CD4-positive, alpha-beta T cell (primary cell): ENCODE measurements at regions not wholly inside any gene's neighbourhood (a gene's known extent, or its start where the extent isn't known, plus 50 kb on each side); places are given as distances from the start of the nearest gene placed in this dataset.

ENCODE experiments used
- ATAC-seq: fragments of 200-7000 bp; cut with Tn5 transposase; one replicate; pipeline ENCODE4 v1.10.0; 2022; ENCODE audit warnings: mild to moderate bottlenecking; ENCODE audit not compliant: poor library complexity
- CTCF ChIA-PET: fragments of 350-600 bp; sonication (Branson Sonifier 250); formaldehyde crosslinking; loops from one replicate; lab custom pipeline; 2021; ENCODE audit warnings: antibody characterized with exemption, inconsistent platforms; lab: Charles Lee
- POLR2A ChIA-PET: fragments of 350-600 bp; sonication (Branson Sonifier 250); formaldehyde crosslinking; loops from one replicate; lab custom pipeline; 2021; ENCODE audit warnings: antibody characterized with exemption, inconsistent platforms; lab: Charles Lee
- DNase-seq, 14 experiments: peaks; one replicate each; pipeline ENCODE4 v3.0.0-alpha.2; 2013 to 2020; ENCODE audit warnings: mixed read lengths in 2 of 14
- H3K27ac ChIP-seq, 2 donors: one replicate each; pipeline versions ENCODE4 v1.5.1 to v1.7.0; 2013; ENCODE audit warnings: low read length in 2 of 2, low read depth in 1 of 2, mild to moderate bottlenecking in 1 of 2
- H3K27me3 ChIP-seq, 2 experiments: 1 replicate in 1 of 2; 2 replicates in 1 of 2; pipeline versions ENCODE4 v1.6.1 to v1.7.0; 2013; ENCODE audit warnings: low read length in 2 of 2, control low read depth in 1 of 2, mild to moderate bottlenecking in 1 of 2, moderate library complexity in 1 of 2; ENCODE audit not compliant: insufficient read depth in 2 of 2, control insufficient read depth in 1 of 2
- H3K36me3 ChIP-seq: one replicate; pipeline ENCODE4 v1.6.1; 2013; ENCODE audit warnings: low read length, control low read depth; ENCODE audit not compliant: insufficient read depth
- H3K4me1 ChIP-seq: one replicate; pipeline ENCODE4 v1.6.1; 2013; ENCODE audit warnings: low read length, control low read depth; ENCODE audit not compliant: insufficient read depth
- H3K4me3 ChIP-seq: one replicate; pipeline ENCODE4 v1.5.1; 2013; ENCODE audit warnings: mild to moderate bottlenecking, low read length, moderate library complexity
- H3K9me3 ChIP-seq, 2 experiments: 1 replicate in 1 of 2; 2 replicates in 1 of 2; pipeline versions ENCODE4 v1.6.1 to v1.7.0; 2013; ENCODE audit warnings: low read length in 2 of 2, mild to moderate bottlenecking in 2 of 2, control low read depth in 1 of 2, moderate library complexity in 1 of 2; ENCODE audit not compliant: control insufficient read depth in 1 of 2, insufficient read depth in 1 of 2
- H3K27ac Mint-ChIP-seq: one replicate; pipeline ENCODE4 v1.8.0; 2020; ENCODE audit warnings: mixed read lengths
- H3K27me3 Mint-ChIP-seq: one replicate; pipeline ENCODE4 v1.8.0; 2021; ENCODE audit warnings: mixed read lengths
- H3K36me3 Mint-ChIP-seq: one replicate; pipeline ENCODE4 v1.8.0; 2021; ENCODE audit warnings: low read depth, mixed read lengths
- H3K4me1 Mint-ChIP-seq: one replicate; pipeline ENCODE4 v1.8.0; 2021; ENCODE audit warnings: low read depth, mixed read lengths
- H3K4me3 Mint-ChIP-seq: one replicate; pipeline ENCODE4 v1.8.0; 2020; ENCODE audit warnings: mild to moderate bottlenecking, mixed read lengths
- H3K9me3 Mint-ChIP-seq: one replicate; pipeline ENCODE4 v1.8.0; 2020; ENCODE audit warnings: mixed read lengths
- CTCF ChIP-seq: fragments of 200-600 bp; IDR thresholded peaks from one replicate; pipeline ENCODE4 v1.8.0; 2022; ENCODE audit warnings: antibody characterized with exemption, mild to moderate bottlenecking
- intact Hi-C, 2 experiments: fragments of 100-400 bp; cut with DNase I in 1 of 2; cut with micrococcal nuclease in 1 of 2; formaldehyde crosslinking; loops; one replicate each; pipeline versions ENCODE4 v1.15.1 to v1.9.0; 2023 to 2025; cut with DNase I, micrococcal nuclease

- CTCF ChIA-PET = no interaction called here
- H3K4me1 ChIP-seq = no peaks in the 10 kb centered on the region
- Mint-ChIP-seq H3K9me3 (no peaks in the 10 kb centered on the region), H3K36me3 (no peaks in the 10 kb centered on the region), H3K27ac (no peak overlapping the region), H3K4me1 (no peaks in the 10 kb centered on the region), H3K4me3 (no peak overlapping the region), H3K27me3 (peaks cover 33% of the 10 kb centered on the region)
- H3K9me3 ChIP-seq = peaks cover 0 to under 1% of the 10 kb centered on the region in 2 experiments
- peaks cover under 1 to 22% of the 10 kb centered on the region in 2 experiments for H3K27me3 ChIP-seq
- H3K27ac ChIP-seq = no peak overlapping the region
- no peak overlapping the region for H3K4me3 ChIP-seq
- POLR2A ChIA-PET = no interaction called here
- ATAC-seq = no peak
- no peak for DNase-seq
- TF ChIP-seq CTCF = no peak
- intact Hi-C loops = no loop called here
- no peaks in the 10 kb centered on the region for H3K36me3 ChIP-seq
Measured at GRCh38 chr12:125214289-125214688, 149.1 kb downstream of the AACS start.

- ChIA-PET CTCF (interaction anchor here (0.6 kb wide), 1 partner anchor 13 kb away, joined by 3 read pairs; no protein-coding TSS in a partner anchor), POLR2A (no interaction called here)
- no peak overlapping the region for H3K27ac Mint-ChIP-seq
- DNase-seq (no peak), ATAC-seq (no peak)
- H3K27me3 ChIP-seq = peaks cover 8 to 17% of the 10 kb centered on the region in 2 experiments
- TF ChIP-seq CTCF = no peak
- H3K27ac ChIP-seq = no peak overlapping the region
- no peaks in the 10 kb centered on the region for H3K36me3 Mint-ChIP-seq
- no peak overlapping the region for H3K4me3 Mint-ChIP-seq
- no peaks in the 10 kb centered on the region for H3K36me3 ChIP-seq
- no peak overlapping the region for H3K4me3 ChIP-seq
- H3K4me1 ChIP-seq = no peaks in the 10 kb centered on the region
- peaks cover 37% of the 10 kb centered on the region for H3K27me3 Mint-ChIP-seq
- no peaks in the 10 kb centered on the region for H3K4me1 Mint-ChIP-seq
- peaks cover 0 to 10% of the 10 kb centered on the region in 2 experiments for H3K9me3 ChIP-seq
- intact Hi-C loops = no loop called here
- no peaks in the 10 kb centered on the region for H3K9me3 Mint-ChIP-seq
Measured at GRCh38 chr12:125216756-125217155, 151.5 kb downstream of the AACS start.

- H3K9me3 Mint-ChIP-seq = no peaks in the 10 kb centered on the region
- Histone ChIP-seq H3K27ac (no peak overlapping the region), H3K36me3 (no peaks in the 10 kb centered on the region), H3K4me3 (no peak overlapping the region), H3K4me1 (no peaks in the 10 kb centered on the region), H3K9me3 (peaks cover 0 to 10% of the 10 kb centered on the region in 2 experiments), H3K27me3 (peaks cover 8 to 19% of the 10 kb centered on the region in 2 experiments)
- H3K27me3 Mint-ChIP-seq = peaks cover 37% of the 10 kb centered on the region
- ChIA-PET POLR2A (no interaction called here), CTCF (interaction anchor here (0.6 kb wide), 1 partner anchor 13 kb away, joined by 3 read pairs; no protein-coding TSS in a partner anchor)
- no peak for TF ChIP-seq CTCF
- no peak overlapping the region for H3K4me3 Mint-ChIP-seq
- no peak overlapping the region for H3K27ac Mint-ChIP-seq
- intact Hi-C loops = no loop called here
- H3K36me3 Mint-ChIP-seq = no peaks in the 10 kb centered on the region
- H3K4me1 Mint-ChIP-seq = no peaks in the 10 kb centered on the region
- DNase-seq (no peak), ATAC-seq (no peak)
Measured at GRCh38 chr12:125217308-125217707, 152.1 kb downstream of the AACS start.
